GM23338 (cell line): ENCODE measurements at regions not wholly inside any gene's neighbourhood (a gene's known extent, or its start where the extent isn't known, plus 50 kb on each side); places are given as distances from the start of the nearest gene placed in this dataset.

Source experiments
- ATAC-seq: fragments of 200-7000 bp; cut with Tn5 transposase; 3 replicates; pipeline ENCODE4 v1.9.1; 2020
- DNase-seq: peaks from one replicate; pipeline ENCODE4 v3.0.0-alpha.2; 2015; ENCODE audit warnings: low spot score
- H2AFZ ChIP-seq: fragments of 200-600 bp; sonication (generic); 2 replicates; pipeline ENCODE4 v1.8.0; 2016; ENCODE audit warnings: antibody characterized with exemption, mild to moderate bottlenecking, moderate library complexity
- H3F3A ChIP-seq: fragments of 200-600 bp; sonication (generic); replicated peaks from 2 replicates; pipeline ENCODE4 v1.8.0; 2017; ENCODE audit warnings: antibody characterized with exemption, mixed run types, low read depth
- H3K27ac ChIP-seq: fragments of 200-600 bp; sonication (generic); 2 replicates; pipeline ENCODE4 v1.6.1; 2016; ENCODE audit warnings: low read depth
- H3K27me3 ChIP-seq: fragments of 200-600 bp; sonication (generic); 2 replicates; pipeline ENCODE4 v1.8.0; 2016; ENCODE audit warnings: mild to moderate bottlenecking, mixed run types, moderate library complexity; ENCODE audit not compliant: insufficient read depth
- H3K36me3 ChIP-seq: fragments of 200-600 bp; sonication (generic); 2 replicates; pipeline ENCODE4 v1.8.0; 2016; ENCODE audit warnings: mild to moderate bottlenecking; ENCODE audit not compliant: insufficient read depth
- H3K4me1 ChIP-seq: fragments of 200-600 bp; sonication (generic); 2 replicates; pipeline ENCODE4 v1.8.0; 2016; ENCODE audit warnings: mild to moderate bottlenecking, moderate library complexity; ENCODE audit not compliant: insufficient read depth
- H3K4me2 ChIP-seq: fragments of 200-600 bp; sonication (generic); 2 replicates; pipeline ENCODE4 v1.7.1; 2017; ENCODE audit warnings: mixed run types
- H3K4me3 ChIP-seq: fragments of 200-600 bp; sonication (generic); 2 replicates; pipeline ENCODE4 v1.6.1; 2016; ENCODE audit warnings: mixed run types
- H3K79me2 ChIP-seq: fragments of 200-600 bp; sonication (generic); replicated peaks from 2 replicates; pipeline ENCODE4 v1.8.0; 2017; ENCODE audit warnings: mild to moderate bottlenecking; ENCODE audit not compliant: insufficient read depth
- H3K9me2 ChIP-seq: fragments of 200-600 bp; sonication (generic); 2 replicates; pipeline ENCODE4 v1.8.0; 2017; ENCODE audit not compliant: insufficient read depth
- H4K20me1 ChIP-seq: fragments of 200-600 bp; sonication (generic); replicated peaks from 2 replicates; pipeline ENCODE4 v1.8.0; 2017; ENCODE audit warnings: mild to moderate bottlenecking; ENCODE audit not compliant: insufficient read depth
- H3K27ac Mint-ChIP-seq: 2 replicates; pipeline ENCODE4 v1.8.0; 2020; ENCODE audit warnings: inconsistent platforms, mild to moderate bottlenecking, moderate library complexity, mixed read lengths
- H3K27me3 Mint-ChIP-seq: 3 replicates; pipeline ENCODE4 v1.8.0; 2022; ENCODE audit warnings: low read depth, mild to moderate bottlenecking, moderate library complexity, mixed read lengths, inconsistent platforms; ENCODE audit not compliant: insufficient read depth, poor library complexity
- H3K36me3 Mint-ChIP-seq: 3 replicates; pipeline ENCODE4 v1.8.0; 2021; ENCODE audit warnings: low read depth, mild to moderate bottlenecking, inconsistent platforms, moderate library complexity, mixed read lengths
- H3K4me1 Mint-ChIP-seq: 3 replicates; pipeline ENCODE4 v1.8.0; 2020; ENCODE audit warnings: mild to moderate bottlenecking, inconsistent platforms, mixed read lengths
- H3K4me3 Mint-ChIP-seq: 3 replicates; pipeline ENCODE4 v1.8.0; 2021; ENCODE audit warnings: moderate library complexity, mild to moderate bottlenecking, inconsistent platforms, mixed read lengths
- H3K9me3 Mint-ChIP-seq: 3 replicates; pipeline ENCODE4 v1.8.0; 2020; ENCODE audit warnings: moderate library complexity, mild to moderate bottlenecking, inconsistent platforms, mixed read lengths
- CREB1 ChIP-seq: fragments of 250-450 bp; sonication (Bioruptor Pico); IDR thresholded peaks from 2 replicates; pipeline ENCODE4 v1.5.0; 2020; ENCODE audit warnings: low read depth, mild to moderate bottlenecking, moderate library complexity
- CTCF ChIP-seq, 2 experiments: fragments of 200-600 bp in 1 of 2; sonication (generic) in 1 of 2; conservative IDR thresholded peaks; 2 replicates each; pipeline versions ENCODE4 v1.5.1 to v1.6.1; 2016 to 2017; ENCODE audit warnings: antibody characterized with exemption in 2 of 2, low read depth in 2 of 2, mild to moderate bottlenecking in 2 of 2, moderate library complexity in 1 of 2
- EZH2 ChIP-seq: fragments of 200-600 bp; sonication (generic); IDR thresholded peaks from one replicate; pipeline ENCODE4 v1.8.0; 2017; ENCODE audit warnings: antibody characterized with exemption, mild to moderate bottlenecking, low read depth; ENCODE audit not compliant: unreplicated experiment
- EZH2phosphoT487 ChIP-seq: fragments of 200-600 bp; sonication (generic); IDR thresholded peaks from one replicate; pipeline ENCODE4 v1.8.1; 2018; ENCODE audit warnings: antibody characterized with exemption; ENCODE audit not compliant: unreplicated experiment
- JUNB ChIP-seq: IDR thresholded peaks from one replicate; pipeline ENCODE4 v1.6.1; 2016; ENCODE audit warnings: antibody characterized with exemption; ENCODE audit not compliant: unreplicated experiment
- NANOG ChIP-seq: IDR thresholded peaks from 2 replicates; pipeline ENCODE4 v1.6.1; 2016; ENCODE audit warnings: antibody characterized with exemption, borderline replicate concordance
- POLR2AphosphoS5 ChIP-seq: IDR thresholded peaks from 2 replicates; pipeline ENCODE4 v1.6.1; 2016; ENCODE audit warnings: antibody characterized with exemption, low read depth
- REST ChIP-seq: IDR thresholded peaks from one replicate; pipeline ENCODE4 v1.6.1; 2018; ENCODE audit warnings: antibody characterized with exemption; ENCODE audit not compliant: unreplicated experiment
- STAT1 ChIP-seq: IDR thresholded peaks from one replicate; pipeline ENCODE4 v1.6.1; 2016; ENCODE audit warnings: antibody characterized with exemption; ENCODE audit not compliant: unreplicated experiment
- ZNF114 ChIP-seq: fragments of 250-450 bp; sonication (Bioruptor Pico); IDR thresholded peaks from 2 replicates; pipeline ENCODE4 v1.5.0; 2020; ENCODE audit warnings: mild to moderate bottlenecking, moderate library complexity
- ZNF462 ChIP-seq: fragments of 250-450 bp; sonication (Bioruptor Pico); IDR thresholded peaks from 2 replicates; pipeline ENCODE4 v1.5.0; 2020; ENCODE audit warnings: mild to moderate bottlenecking, moderate library complexity

GRCh38 chr12:115216301-115216700, 532.3 kb upstream of the TBX3 start (continued):
- TF ChIP-seq EZH2phosphoT487 (no peak), STAT1 (no peak), CTCF (conservative IDR thresholded peaks at IDR 0.05; ENCODE audit: low read depth in 2 of 2) (no peak), EZH2 (no peak)

GRCh38 chr12:115215544-115215943, 531.6 kb upstream of the TBX3 start:
- Histone ChIP-seq H3K27ac (no peak overlapping the region), H3K4me1 (peaks cover 9% of the 10 kb centered on the region; the same call in 1 of the 2 replicates), H3K36me3 (no peaks in the 10 kb centered on the region), H3F3A (no peaks in the 10 kb centered on the region), H3K4me2 (no peak overlapping the region), H3K4me3 (no peak overlapping the region), H4K20me1 (no peaks in the 10 kb centered on the region), H3K79me2 (no peaks in the 10 kb centered on the region), H3K27me3 (no peaks in the 10 kb centered on the region), H2AFZ (no peak overlapping the region), H3K9me2 (no peaks in the 10 kb centered on the region)
- no peaks in the 10 kb centered on the region; the same call in 1 of the 3 replicates for H3K9me3 Mint-ChIP-seq
- H3K4me1 Mint-ChIP-seq = peaks cover 9% of the 10 kb centered on the region
- no peaks in the 10 kb centered on the region; the same call in 2 of the 3 replicates for H3K36me3 Mint-ChIP-seq
- no peak for DNase-seq
- H3K27me3 Mint-ChIP-seq = no peaks in the 10 kb centered on the region
- no peak overlapping the region for H3K27ac Mint-ChIP-seq
- no peak for ATAC-seq
- H3K4me3 Mint-ChIP-seq = no peak overlapping the region
- TF ChIP-seq POLR2AphosphoS5 = no peak
- TF ChIP-seq REST = no peak
- no peak for TF ChIP-seq CTCF (conservative IDR thresholded peaks at IDR 0.05; ENCODE audit: low read depth in 2 of 2)
- no peak for TF ChIP-seq EZH2phosphoT487
- TF ChIP-seq ZNF462 (CRISPR knock-in tag) = no peak
- no peak for TF ChIP-seq ZNF114 (CRISPR knock-in tag)
- no peak for TF ChIP-seq NANOG
- no peak for TF ChIP-seq JUNB
- no peak for TF ChIP-seq EZH2
- TF ChIP-seq CREB1 (CRISPR knock-in tag) = no peak
